ENCODE measurements at regions not wholly inside any gene's neighbourhood (a gene's known extent, or its start where the extent isn't known, plus 50 kb on each side); places are given as distances from the start of the nearest gene placed in this dataset.
"Not testable (repeated sequence)": the region's sequence is repeated elsewhere in the genome, so short reads cannot be mapped to it uniquely, and the experiment has no call there.

- TF ChIP-seq POLR2A, CTCF, POLR2AphosphoS5 (IDR thresholded peaks at IDR 0.05): not testable (repeated sequence)
Observed at GRCh38 chr11:96488911-96489310, 99.1 kb downstream of the JRKL start.

Data from breast epithelium (tissue), 3 donors.